DMS153 (cell line): ENCODE measurements at regions not wholly inside any gene's neighbourhood (a gene's known extent, or its start where the extent isn't known, plus 50 kb on each side); places are given as distances from the start of the nearest gene placed in this dataset.

Experiments
- DNase-seq: peaks from one replicate; lab custom pipeline; 2025; lab: John Stamatoyannopoulos, UW

- no peak for DNase-seq
These were observed 50.2 kb upstream of the SDK2 start for GRCh38 chr17:73694491-73694890.

GRCh38 chr17:73695035-73695738, 50.9 kb upstream of the SDK2 start:
- DNase-seq, result no peak

DNA sequence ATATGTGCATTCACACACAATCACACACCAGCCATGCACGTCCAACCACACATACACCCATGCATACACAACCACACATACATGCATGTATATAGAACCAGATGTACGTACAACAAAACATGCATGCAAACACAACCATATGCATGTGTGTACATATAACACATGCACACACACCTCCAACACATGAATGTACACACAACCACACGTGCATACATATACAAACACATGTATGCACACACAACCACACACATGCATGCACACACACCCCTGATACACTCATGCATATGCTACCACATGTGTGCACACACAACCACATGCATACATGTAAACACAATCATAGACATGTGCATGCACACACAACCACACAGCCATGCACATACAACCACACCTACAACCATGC, 52.0 kb upstream of the SDK2 start:
- no peak for DNase-seq

GRCh38 chr17:73697872-73698271, 53.6 kb upstream of the SDK2 start:
- peak; percentile 78 for DNase-seq

DNA sequence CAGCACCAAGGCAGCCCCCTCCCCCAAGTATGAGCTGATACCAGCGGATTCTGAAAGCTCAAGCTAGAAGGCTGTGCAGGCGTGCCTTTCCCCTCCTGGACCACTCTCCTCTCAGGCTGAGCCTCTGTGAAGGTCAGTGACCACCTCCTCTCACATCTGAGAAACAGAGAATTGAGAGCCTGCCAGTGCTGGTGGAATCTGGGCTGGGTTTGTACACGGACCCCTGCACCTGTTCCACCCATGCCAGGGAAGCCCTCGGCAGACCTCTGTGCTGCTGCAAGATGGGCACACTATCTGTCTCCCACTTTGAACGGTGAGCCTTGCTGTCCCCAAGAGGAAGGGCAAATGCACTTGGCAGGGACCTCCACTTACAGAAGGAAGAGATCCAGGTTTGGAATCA, 54.7 kb upstream of the SDK2 start:
- DNase-seq, result no peak

- no peak for DNase-seq
These were observed 57.5 kb upstream of the SDK2 start for GRCh38 chr17:73701701-73702100.

DNA sequence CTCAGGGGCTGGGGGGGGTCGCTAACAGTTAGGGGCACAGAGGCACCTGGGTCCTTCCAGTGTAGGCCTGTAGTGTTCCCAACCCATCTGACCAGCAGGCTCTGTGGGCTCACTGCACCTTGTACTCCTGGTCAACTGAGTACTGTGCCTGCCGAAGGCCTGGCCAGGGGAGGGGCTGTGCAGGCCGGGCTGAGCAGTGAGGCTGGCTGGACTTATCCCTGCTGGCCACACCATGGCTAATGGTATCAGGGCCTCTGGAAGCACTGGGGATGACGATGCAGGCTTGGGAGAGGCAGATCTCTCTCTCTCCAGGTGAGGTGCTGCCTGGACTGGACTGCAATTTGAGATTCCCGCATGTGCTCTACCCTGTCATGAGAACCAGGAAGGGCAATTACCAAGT, 58.9 kb upstream of the SDK2 start:
- no peak for DNase-seq

DNA sequence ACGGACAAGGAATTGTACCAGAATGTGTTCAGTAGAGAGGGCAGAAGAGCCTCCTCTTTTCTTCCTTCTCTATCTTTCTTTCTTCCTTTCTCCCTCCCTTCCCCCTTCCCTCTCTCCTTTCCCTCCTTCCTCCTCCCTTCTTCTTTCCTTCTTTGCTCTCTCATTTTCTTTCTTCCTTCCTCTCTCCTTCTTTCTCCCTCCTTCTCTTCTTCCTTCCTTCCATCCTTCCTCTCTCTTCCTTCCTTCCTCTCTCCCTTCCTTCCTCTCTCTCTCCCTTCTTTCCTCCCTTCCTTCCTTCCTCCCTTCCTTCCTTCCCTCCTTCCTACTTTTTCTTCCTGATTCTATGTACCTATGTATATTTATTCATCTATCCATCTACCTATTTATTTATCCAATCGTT, 59.7 kb upstream of the SDK2 start:
- no peak for DNase-seq

DNA sequence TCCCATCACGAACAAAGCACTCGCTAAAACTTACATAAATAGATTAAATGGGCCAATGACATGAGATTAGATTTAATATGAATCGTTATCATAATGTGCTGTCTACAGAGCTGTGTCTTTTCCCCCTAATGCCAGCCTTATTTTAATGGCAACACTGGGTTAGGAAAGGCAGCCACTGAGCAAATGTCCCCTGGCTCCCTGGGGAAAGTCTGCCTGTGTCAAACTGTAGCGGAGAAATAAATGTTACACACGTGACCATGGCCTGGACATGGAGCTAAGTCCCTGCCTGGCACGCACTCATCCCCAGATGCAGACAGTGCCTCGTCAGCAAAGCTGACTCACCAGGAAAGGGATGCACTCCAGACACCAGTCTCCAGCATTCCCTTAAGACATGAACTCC, 61.3 kb upstream of the SDK2 start:
- DNase-seq, result peak; percentile 84

DNA sequence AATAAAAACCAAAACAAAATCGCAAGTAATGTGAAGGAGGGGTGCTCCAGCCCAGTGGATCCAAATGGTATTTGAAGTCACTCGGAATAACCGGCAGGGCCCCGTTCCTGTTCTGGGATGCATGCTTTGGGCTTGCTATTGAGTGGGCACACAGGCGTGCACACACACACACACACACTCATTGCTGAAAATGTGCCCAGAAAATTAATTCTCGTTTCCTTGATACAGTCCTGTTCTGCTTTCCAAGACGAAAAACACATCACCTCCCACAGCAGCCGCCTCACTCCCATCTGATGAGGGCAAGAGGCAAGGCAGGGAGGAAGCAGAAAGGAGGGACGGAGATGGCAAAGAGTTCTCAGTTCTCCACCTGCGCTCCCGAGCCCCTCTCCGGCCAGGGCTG, 62.2 kb upstream of the SDK2 start:
- no peak for DNase-seq

- peak; percentile 74 for DNase-seq
These were observed 62.6 kb upstream of the SDK2 start for GRCh38 chr17:73706858-73707257.

- DNase-seq, result no peak
These were observed 63.1 kb upstream of the SDK2 start for GRCh38 chr17:73707358-73707757.

GRCh38 chr17:73710095-73710592, 65.9 kb upstream of the SDK2 start:
- DNase-seq, result peak; percentile 48

DNA sequence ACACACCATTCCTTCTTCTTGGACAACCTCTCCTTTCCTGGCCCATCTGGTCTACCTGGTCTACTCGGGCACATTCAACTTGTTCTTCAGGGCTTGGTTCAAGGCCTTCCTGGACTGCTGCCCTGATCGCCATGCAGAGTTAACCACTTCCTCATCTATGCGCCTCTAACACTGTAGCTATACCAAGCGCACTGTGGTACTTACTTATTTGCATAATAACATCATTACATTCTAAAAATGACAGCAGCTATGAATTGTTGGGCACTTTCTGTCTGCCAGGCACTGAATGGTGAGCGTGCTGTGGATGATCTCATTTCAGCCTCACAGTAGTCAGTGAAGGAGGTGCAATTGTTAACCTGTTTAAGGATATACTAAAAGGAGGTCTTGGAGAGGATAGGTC, 66.9 kb upstream of the SDK2 start:
- DNase-seq, result no peak

DNA sequence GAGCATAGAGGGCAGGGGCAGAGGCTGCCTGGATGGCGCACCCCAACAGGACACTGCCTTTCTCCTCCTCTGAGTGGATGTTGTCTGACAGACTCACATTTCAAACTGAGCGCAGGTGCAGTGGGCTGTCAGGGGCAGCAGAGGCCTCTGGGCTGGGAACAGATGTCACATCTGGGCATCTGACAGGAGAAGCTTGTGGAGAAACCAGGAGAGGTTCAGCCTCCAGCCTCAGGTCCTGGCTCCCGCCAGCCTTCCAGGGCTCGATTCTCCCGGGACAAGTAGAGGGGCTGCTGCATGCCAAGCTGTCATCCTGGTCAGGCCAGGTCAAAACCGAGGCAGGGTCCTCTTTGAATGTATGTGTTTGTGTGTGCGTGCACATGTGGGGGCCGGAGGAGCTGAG, 67.7 kb upstream of the SDK2 start:
- no peak for DNase-seq

- DNase-seq, result no peak
These were observed 68.9 kb upstream of the SDK2 start for GRCh38 chr17:73713136-73713535.

GRCh38 chr17:73715769-73716168, 71.5 kb upstream of the SDK2 start:
- DNase-seq, result no peak

DNA sequence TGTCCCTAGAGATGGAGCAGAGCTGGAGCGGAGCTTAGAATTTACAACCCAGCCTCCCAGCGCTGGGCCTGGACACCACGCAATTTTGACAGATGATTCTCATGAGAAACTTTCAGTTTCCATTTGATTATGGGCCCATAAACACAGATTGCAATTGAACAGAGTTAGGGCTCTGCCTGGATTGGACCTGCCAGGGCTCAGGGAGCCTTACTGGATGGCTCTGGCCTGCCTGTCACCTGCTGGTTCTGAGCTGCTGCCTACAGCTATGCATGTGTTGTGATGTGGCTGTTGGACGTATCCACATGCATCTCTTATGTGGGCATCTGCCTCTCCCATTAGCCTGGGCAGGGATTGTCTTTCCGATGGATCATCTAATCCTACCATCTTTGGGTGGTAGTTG, 73.4 kb upstream of the SDK2 start:
- no peak for DNase-seq

GRCh38 chr17:73718362-73718761, 74.1 kb upstream of the SDK2 start:
- DNase-seq, result no peak

DNA sequence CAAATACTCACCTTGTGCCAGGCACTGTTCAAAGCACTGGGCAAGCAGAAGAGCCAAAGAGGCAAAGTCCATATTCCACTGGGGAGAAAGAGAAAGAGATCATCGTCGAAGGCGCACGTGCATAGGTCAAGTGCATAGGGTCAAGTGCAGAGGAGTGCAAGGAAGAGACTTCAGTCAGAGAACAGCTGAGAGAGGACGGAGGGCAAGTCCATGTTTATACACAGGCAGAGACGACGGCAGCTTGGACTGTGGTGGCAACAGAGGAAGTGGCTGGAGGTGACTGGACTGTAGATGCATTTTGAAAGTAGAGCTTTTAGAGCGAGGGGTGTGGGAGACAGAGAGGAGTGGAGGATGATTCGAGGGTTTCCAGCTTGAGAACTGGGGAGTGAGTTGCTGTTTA, 74.7 kb upstream of the SDK2 start:
- no peak for DNase-seq

- DNase-seq, result peak; percentile 65
These were observed 75.4 kb upstream of the SDK2 start for GRCh38 chr17:73719588-73720071.

DNA sequence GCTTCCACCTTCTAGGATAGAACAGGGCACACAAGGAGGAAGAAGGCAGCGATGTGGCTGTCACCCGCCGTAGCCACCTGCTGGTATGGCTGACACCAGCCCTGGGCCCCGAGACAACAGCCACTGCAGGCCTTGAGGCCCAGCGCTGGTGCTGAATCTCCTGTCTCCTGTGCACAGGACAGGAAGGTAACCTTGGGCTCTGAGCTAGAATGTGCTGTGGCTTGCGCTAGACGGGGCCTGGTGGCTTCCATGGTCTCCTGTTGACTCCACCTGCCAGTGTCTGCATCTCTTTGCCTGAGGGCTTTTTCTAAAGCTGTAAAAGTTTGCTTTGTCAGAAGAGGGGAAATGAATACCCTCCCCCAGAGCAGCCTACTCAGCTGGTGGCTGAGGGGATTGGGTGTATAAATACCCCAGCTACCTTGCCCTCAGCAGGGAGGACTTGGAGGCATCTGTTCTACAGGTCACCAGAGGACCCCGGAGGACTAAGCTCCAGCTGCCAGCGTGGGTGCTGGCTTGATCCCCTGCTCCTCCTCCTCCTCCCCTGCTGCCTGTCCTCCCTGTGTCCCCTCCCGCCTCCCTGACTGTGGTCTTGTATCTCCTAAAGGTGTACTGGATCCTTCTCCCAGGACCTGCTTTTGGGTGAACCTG, 76.1 kb upstream of the SDK2 start:
- peak; percentile 13 for DNase-seq

GRCh38 chr17:73722165-73722564, 77.9 kb upstream of the SDK2 start:
- peak; percentile 42 for DNase-seq

- DNase-seq, result no peak
These were observed 79.1 kb upstream of the SDK2 start for GRCh38 chr17:73723317-73723716.
